ENCODE measurements at regions not wholly inside any gene's neighbourhood (a gene's known extent, or its start where the extent isn't known, plus 50 kb on each side); places are given as distances from the start of the nearest gene placed in this dataset.
A peak's percentile ranks its signal among the peaks of the same experiment; 100 is the strongest.

DNA sequence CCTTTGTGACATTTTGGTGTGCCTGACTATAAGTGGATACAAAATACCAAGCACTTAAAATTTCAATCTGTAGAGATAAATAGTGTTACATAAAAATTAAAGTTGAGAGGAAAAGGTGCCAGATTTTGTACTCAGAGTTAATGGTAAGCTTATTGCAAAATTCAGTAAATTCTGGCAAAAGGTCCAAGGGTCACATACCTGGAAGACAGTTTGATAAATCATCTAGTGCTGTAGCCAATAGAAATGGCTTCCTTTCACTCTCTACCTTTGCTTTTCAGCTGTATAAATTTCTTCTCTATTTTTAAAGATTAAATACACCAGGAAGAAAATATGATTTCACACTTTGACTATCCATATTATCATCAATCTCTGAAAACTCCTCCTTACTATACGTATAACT is 690.2 kb upstream of the NRSN1 start:
- H3K9me3 ChIP-seq (ENCODE audit: low read depth) = no peaks in the 10 kb centered on the region
- no peaks in the 10 kb centered on the region for H3K79me2 ChIP-seq (ENCODE audit: low read depth)
- no peak overlapping the region for H3K4me3 Mint-ChIP-seq
- no peak for DNase-seq (ENCODE audit: low spot score)
- no peak overlapping the region for H3K4me2 ChIP-seq
- H3K9me3 Mint-ChIP-seq = peaks cover 4% of the 10 kb centered on the region
- H3F3A ChIP-seq (ENCODE audit: low read depth) = no peaks in the 10 kb centered on the region
- H3K4me1 Mint-ChIP-seq = no peaks in the 10 kb centered on the region
- no peaks in the 10 kb centered on the region for H3K36me3 Mint-ChIP-seq
- no peak overlapping the region for H3K27ac ChIP-seq
- H3K36me3 ChIP-seq = no peaks in the 10 kb centered on the region
- H2AFZ ChIP-seq (replicated peaks) = no peak overlapping the region
- no peak overlapping the region for H3K4me3 ChIP-seq
- TF ChIP-seq, protein P1, sequence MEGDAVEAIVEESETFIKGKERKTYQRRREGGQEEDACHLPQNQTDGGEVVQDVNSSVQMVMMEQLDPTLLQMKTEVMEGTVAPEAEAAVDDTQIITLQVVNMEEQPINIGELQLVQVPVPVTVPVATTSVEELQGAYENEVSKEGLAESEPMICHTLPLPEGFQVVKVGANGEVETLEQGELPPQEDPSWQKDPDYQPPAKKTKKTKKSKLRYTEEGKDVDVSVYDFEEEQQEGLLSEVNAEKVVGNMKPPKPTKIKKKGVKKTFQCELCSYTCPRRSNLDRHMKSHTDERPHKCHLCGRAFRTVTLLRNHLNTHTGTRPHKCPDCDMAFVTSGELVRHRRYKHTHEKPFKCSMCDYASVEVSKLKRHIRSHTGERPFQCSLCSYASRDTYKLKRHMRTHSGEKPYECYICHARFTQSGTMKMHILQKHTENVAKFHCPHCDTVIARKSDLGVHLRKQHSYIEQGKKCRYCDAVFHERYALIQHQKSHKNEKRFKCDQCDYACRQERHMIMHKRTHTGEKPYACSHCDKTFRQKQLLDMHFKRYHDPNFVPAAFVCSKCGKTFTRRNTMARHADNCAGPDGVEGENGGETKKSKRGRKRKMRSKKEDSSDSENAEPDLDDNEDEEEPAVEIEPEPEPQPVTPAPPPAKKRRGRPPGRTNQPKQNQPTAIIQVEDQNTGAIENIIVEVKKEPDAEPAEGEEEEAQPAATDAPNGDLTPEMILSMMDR (IDR thresholded peaks at IDR 0.05) = no peak
- H3K27me3 Mint-ChIP-seq (ENCODE audit: insufficient read depth, low read depth) = no peaks in the 10 kb centered on the region
- H3K27me3 ChIP-seq = no peaks in the 10 kb centered on the region
- no peak overlapping the region for H3K27ac Mint-ChIP-seq
- H3K9ac ChIP-seq = no peak overlapping the region
- H3K4me1 ChIP-seq = no peaks in the 10 kb centered on the region
- no peaks in the 10 kb centered on the region for H4K20me1 ChIP-seq (ENCODE audit: low read depth)

DNA sequence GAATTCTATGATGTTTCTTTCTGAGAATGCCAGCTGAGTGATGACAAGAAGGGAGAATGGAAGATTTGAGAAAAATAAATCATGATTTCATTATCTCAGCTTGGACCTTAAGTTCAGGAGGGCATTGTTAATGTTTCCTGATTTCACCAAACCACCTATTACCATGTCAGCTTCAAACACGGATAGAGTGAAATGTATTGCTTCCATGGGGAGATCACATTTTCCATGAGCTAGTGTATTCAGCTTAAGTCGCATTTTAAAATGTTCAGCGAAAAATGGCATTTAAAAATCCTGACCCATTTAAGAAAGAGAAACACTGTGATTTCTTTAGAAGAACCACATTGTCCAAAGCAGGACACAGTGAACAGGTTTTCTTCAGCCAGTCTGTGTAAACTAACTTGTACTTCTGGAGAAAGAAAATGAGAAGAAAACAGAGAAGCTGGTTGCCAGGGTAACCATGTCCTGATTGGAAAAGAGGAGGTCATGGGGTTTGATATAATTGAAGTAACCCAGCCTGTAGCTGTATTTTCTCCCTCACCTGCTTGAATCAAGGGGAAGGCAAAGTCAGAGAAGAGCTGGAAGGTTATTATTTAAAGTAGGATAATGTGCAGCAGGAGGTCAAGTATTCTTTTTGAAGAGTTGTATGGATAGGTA is 684.1 kb upstream of the NRSN1 start:
- H3K79me2 ChIP-seq (ENCODE audit: low read depth) = no peaks in the 10 kb centered on the region
- H2AFZ ChIP-seq (replicated peaks) = no peak overlapping the region
- H3K4me1 Mint-ChIP-seq = peaks cover 40% of the 10 kb centered on the region
- TF ChIP-seq, protein P1 (IDR thresholded peaks at IDR 0.05) = no peak
- no peak for TF ChIP-seq EZH2phosphoT487 (IDR thresholded peaks at IDR 0.05)
- no peak for TF ChIP-seq EZH2 (IDR thresholded peaks at IDR 0.05)
- no peak overlapping the region for H3K4me3 ChIP-seq
- peaks cover 6% of the 10 kb centered on the region for H3K4me1 ChIP-seq
- DNase-seq (ENCODE audit: low spot score) = no peak
- H3K27me3 ChIP-seq = no peaks in the 10 kb centered on the region
- H3K27ac Mint-ChIP-seq = peak overlapping the region; percentile 14
- H3K36me3 Mint-ChIP-seq = no peaks in the 10 kb centered on the region
- H3K4me3 Mint-ChIP-seq = no peak overlapping the region
- no peaks in the 10 kb centered on the region for H4K20me1 ChIP-seq (ENCODE audit: low read depth)
- no peaks in the 10 kb centered on the region for H3K9me3 ChIP-seq (ENCODE audit: low read depth)
- no peaks in the 10 kb centered on the region for H3F3A ChIP-seq (ENCODE audit: low read depth)
- H3K27me3 Mint-ChIP-seq (ENCODE audit: insufficient read depth, low read depth) = no peaks in the 10 kb centered on the region
- H3K4me2 ChIP-seq = no peak overlapping the region
- peaks cover 2% of the 10 kb centered on the region for H3K9me3 Mint-ChIP-seq
- H3K9ac ChIP-seq = no peak overlapping the region
- no peak overlapping the region for H3K27ac ChIP-seq
- H3K36me3 ChIP-seq = no peaks in the 10 kb centered on the region

DNA sequence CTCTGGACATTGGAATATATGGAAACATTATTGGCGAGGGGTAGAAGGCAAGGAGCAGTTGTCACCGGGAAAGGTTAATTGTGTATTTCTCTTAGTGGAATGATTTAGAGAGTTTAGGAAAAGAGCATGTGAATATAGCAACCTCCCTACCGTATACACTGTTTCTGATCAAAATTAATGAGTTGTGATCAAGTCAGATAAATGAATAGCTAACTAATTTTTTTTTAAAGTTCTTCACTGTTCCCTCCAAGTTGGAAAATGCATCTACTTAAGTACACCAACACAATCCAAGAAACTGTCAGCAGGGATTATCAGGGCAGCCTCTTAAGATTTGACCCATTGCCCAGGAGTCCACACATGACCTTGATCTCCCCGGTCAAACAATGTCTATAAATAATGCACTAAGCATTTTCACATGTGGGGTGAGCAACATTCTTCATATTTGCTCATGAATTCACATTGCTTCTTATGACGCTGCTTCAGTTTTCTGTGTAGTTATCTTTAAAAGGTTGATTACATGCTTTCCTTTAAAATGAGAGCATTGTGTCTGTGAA is 680.8 kb upstream of the NRSN1 start:
- H3F3A ChIP-seq (ENCODE audit: low read depth) = no peaks in the 10 kb centered on the region
- H3K9me3 ChIP-seq (ENCODE audit: low read depth) = no peaks in the 10 kb centered on the region
- no peak for DNase-seq (ENCODE audit: low spot score)
- H3K4me2 ChIP-seq = no peak overlapping the region
- H3K27me3 Mint-ChIP-seq (ENCODE audit: insufficient read depth, low read depth) = no peaks in the 10 kb centered on the region
- H3K4me3 Mint-ChIP-seq = no peak overlapping the region
- H3K4me3 ChIP-seq = no peak overlapping the region
- no peaks in the 10 kb centered on the region for H3K79me2 ChIP-seq (ENCODE audit: low read depth)
- H3K9ac ChIP-seq = no peak overlapping the region
- no peak for TF ChIP-seq EZH2 (IDR thresholded peaks at IDR 0.05)
- TF ChIP-seq, protein P1 (IDR thresholded peaks at IDR 0.05) = no peak
- no peak for TF ChIP-seq EZH2phosphoT487 (IDR thresholded peaks at IDR 0.05)
- no peak overlapping the region for H3K27ac ChIP-seq
- H3K36me3 ChIP-seq = no peaks in the 10 kb centered on the region
- peaks cover 2% of the 10 kb centered on the region for H3K9me3 Mint-ChIP-seq
- H2AFZ ChIP-seq (replicated peaks) = no peak overlapping the region
- peaks cover 51% of the 10 kb centered on the region for H3K4me1 Mint-ChIP-seq
- H3K4me1 ChIP-seq = peaks cover 6% of the 10 kb centered on the region
- no peaks in the 10 kb centered on the region for H4K20me1 ChIP-seq (ENCODE audit: low read depth)
- H3K36me3 Mint-ChIP-seq = peaks cover 2% of the 10 kb centered on the region
- no peak overlapping the region for H3K27ac Mint-ChIP-seq
- no peaks in the 10 kb centered on the region for H3K27me3 ChIP-seq

Measured in neural progenitor cell (in vitro differentiated cells).